ACC112 (cell line): ENCODE measurements at regions not wholly inside any gene's neighbourhood (a gene's known extent, or its start where the extent isn't known, plus 50 kb on each side); places are given as distances from the start of the nearest gene placed in this dataset.
"Not testable (repeated sequence)": the region's sequence is repeated elsewhere in the genome, so short reads cannot be mapped to it uniquely, and the experiment has no call there.

Source experiments
- H2AFZ ChIP-seq: fragments of 200-600 bp; sonication (generic); one replicate; pipeline ENCODE4 v1.6.0; 2017; ENCODE audit warnings: antibody characterized with exemption, low read length; ENCODE audit not compliant: unreplicated experiment
- H3K27ac ChIP-seq: fragments of 200-600 bp; sonication (generic); 2 replicates; pipeline ENCODE4 v1.5.1; 2014; ENCODE audit warnings: low read depth, mild to moderate bottlenecking, antibody characterized with exemption, low read length, moderate library complexity
- H3K27me3 ChIP-seq: fragments of 200-600 bp; sonication (generic); 2 replicates; pipeline ENCODE4 v1.6.1; 2014; ENCODE audit warnings: mild to moderate bottlenecking, antibody characterized with exemption, low read length, moderate library complexity, mixed read lengths; ENCODE audit not compliant: insufficient read depth
- H3K36me3 ChIP-seq: fragments of 200-600 bp; sonication (generic); 2 replicates; pipeline ENCODE4 v1.6.1; 2016; ENCODE audit warnings: mild to moderate bottlenecking, antibody characterized with exemption, low read length, moderate library complexity, mixed read lengths; ENCODE audit not compliant: insufficient read depth
- H3K4me1 ChIP-seq: fragments of 200-600 bp; sonication (generic); one replicate; pipeline ENCODE4 v1.6.1; 2016; ENCODE audit warnings: low read length, mixed read lengths; ENCODE audit not compliant: insufficient read depth, unreplicated experiment, control insufficient read depth
- H3K4me3 ChIP-seq: fragments of 200-600 bp; sonication (generic); 2 replicates; pipeline ENCODE4 v1.5.1; 2014; ENCODE audit warnings: mild to moderate bottlenecking, low read depth, low read length
- H3K79me2 ChIP-seq: fragments of 200-600 bp; sonication (generic); one replicate; pipeline ENCODE4 v1.6.0; 2016; ENCODE audit warnings: low read length; ENCODE audit not compliant: control insufficient read depth, unreplicated experiment, insufficient read depth

GRCh38 chr16:87201052-87201451 is 116.1 kb downstream of the C16orf95 start:
- no peak overlapping the region for H2AFZ ChIP-seq
- peaks cover 52% of the 10 kb centered on the region for H3K4me1 ChIP-seq
- H3K4me3 ChIP-seq = no peak overlapping the region
- no peaks in the 10 kb centered on the region for H3K27me3 ChIP-seq
- H3K79me2 ChIP-seq = no peaks in the 10 kb centered on the region
- H3K27ac ChIP-seq = peak overlapping the region; percentile 82
- H3K36me3 ChIP-seq = no peaks in the 10 kb centered on the region

- Histone ChIP-seq H3K4me1 (peaks cover 60% of the 10 kb centered on the region), H3K79me2 (no peaks in the 10 kb centered on the region), H3K27ac (peak overlapping the region; percentile 82), H2AFZ (no peak overlapping the region), H3K4me3 (no peak overlapping the region), H3K36me3 (no peaks in the 10 kb centered on the region), H3K27me3 (no peaks in the 10 kb centered on the region)
Measured at GRCh38 chr16:87201790-87202189, 115.4 kb downstream of the C16orf95 start.

GRCh38 chr16:87202346-87202745 is 114.8 kb downstream of the C16orf95 start:
- no peaks in the 10 kb centered on the region for H3K79me2 ChIP-seq
- no peak overlapping the region for H3K4me3 ChIP-seq
- peak overlapping the region; percentile 82 for H3K27ac ChIP-seq
- H3K27me3 ChIP-seq = no peaks in the 10 kb centered on the region
- no peaks in the 10 kb centered on the region for H3K36me3 ChIP-seq
- no peak overlapping the region for H2AFZ ChIP-seq
- H3K4me1 ChIP-seq = peaks cover 65% of the 10 kb centered on the region

GRCh38 chr16:87203060-87203656 is 114.0 kb downstream of the C16orf95 start:
- Histone ChIP-seq H3K4me3 (peak overlapping the region; percentile 27; the same call in 1 of the 2 replicates), H3K36me3 (no peaks in the 10 kb centered on the region), H3K79me2 (no peaks in the 10 kb centered on the region), H3K4me1 (peaks cover 74% of the 10 kb centered on the region), H3K27me3 (no peaks in the 10 kb centered on the region), H3K27ac (peak overlapping the region; percentile 73), H2AFZ (peak overlapping the region; percentile 97)

GRCh38 chr16:87206646-87207451 is 110.3 kb downstream of the C16orf95 start:
- peaks cover 76% of the 10 kb centered on the region for H3K4me1 ChIP-seq
- H3K4me3 ChIP-seq = peak overlapping the region; percentile 53
- peak overlapping the region; percentile 96 for H3K27ac ChIP-seq
- no peaks in the 10 kb centered on the region for H3K79me2 ChIP-seq
- peak overlapping the region; percentile 68 for H2AFZ ChIP-seq
- H3K27me3 ChIP-seq = no peaks in the 10 kb centered on the region
- no peaks in the 10 kb centered on the region for H3K36me3 ChIP-seq

GRCh38 chr16:87207509-87207908 is 109.7 kb downstream of the C16orf95 start:
- Histone ChIP-seq H3K79me2 (no peaks in the 10 kb centered on the region), H3K4me3 (peak overlapping the region; percentile 53), H3K27me3 (no peaks in the 10 kb centered on the region), H2AFZ (peak overlapping the region; percentile 49), H3K4me1 (peaks cover 76% of the 10 kb centered on the region), H3K36me3 (no peaks in the 10 kb centered on the region), H3K27ac (peak overlapping the region; percentile 96)

- no peaks in the 10 kb centered on the region for H3K36me3 ChIP-seq
- peaks cover 78% of the 10 kb centered on the region for H3K4me1 ChIP-seq
- H3K27ac ChIP-seq = peak overlapping the region; percentile 96
- H3K27me3 ChIP-seq = no peaks in the 10 kb centered on the region
- H3K4me3 ChIP-seq = peak overlapping the region; percentile 53
- peak overlapping the region; percentile 49 for H2AFZ ChIP-seq
- no peaks in the 10 kb centered on the region for H3K79me2 ChIP-seq
Measured at GRCh38 chr16:87207965-87208364, 109.2 kb downstream of the C16orf95 start.

GRCh38 chr16:87208968-87209367 is 108.2 kb downstream of the C16orf95 start:
- H3K79me2 ChIP-seq, H3K4me3 ChIP-seq, H3K36me3 ChIP-seq, H3K27me3 ChIP-seq, H2AFZ ChIP-seq, H3K27ac ChIP-seq: not testable (repeated sequence)
- peaks cover 69% of the 10 kb centered on the region for H3K4me1 ChIP-seq

- H3K4me1 ChIP-seq = peaks cover 59% of the 10 kb centered on the region
- H3K27ac ChIP-seq = no peak overlapping the region
- H2AFZ ChIP-seq = no peak overlapping the region
- H3K4me3 ChIP-seq = no peak overlapping the region
- no peaks in the 10 kb centered on the region for H3K36me3 ChIP-seq
- H3K79me2 ChIP-seq = no peaks in the 10 kb centered on the region
- H3K27me3 ChIP-seq = no peaks in the 10 kb centered on the region
Measured at GRCh38 chr16:87209808-87210512, 107.2 kb downstream of the C16orf95 start.

- no peak overlapping the region for H2AFZ ChIP-seq
- peaks cover 52% of the 10 kb centered on the region for H3K4me1 ChIP-seq
Measured at GRCh38 chr16:87210894-87211293, 106.3 kb downstream of the C16orf95 start.

More at GRCh38 chr16:87210894-87211293, 106.3 kb downstream of the C16orf95 start:
- Histone ChIP-seq H3K79me2 (no peaks in the 10 kb centered on the region), H3K36me3 (no peaks in the 10 kb centered on the region), H3K4me3 (peak overlapping the region; percentile 9; the same call in 1 of the 2 replicates), H3K27me3 (no peaks in the 10 kb centered on the region), H3K27ac (peak overlapping the region; percentile 87)
